A549 (cell line): ENCODE measurements at regions not wholly inside any gene's neighbourhood (a gene's known extent, or its start where the extent isn't known, plus 50 kb on each side); places are given as distances from the start of the nearest gene placed in this dataset.

Experiments
- CEBPB ChIP-seq, 2 experiments: fragments of >200 bp in 1 of 2; sonication (Bioruptor Twin) in 1 of 2; formaldehyde crosslinking in 1 of 2; IDR thresholded peaks; 2 replicates each; pipeline ENCODE4 v1.6.1; 2012 to 2016
- CTCF ChIP-seq: fragments of >200 bp; sonication (Bioruptor Twin); formaldehyde crosslinking; IDR thresholded peaks from 3 replicates; pipeline ENCODE4 v1.5.1; 2016
- EP300 ChIP-seq, 2 experiments: fragments of >200 bp; sonication (Bioruptor Twin); formaldehyde crosslinking; IDR thresholded peaks; 2 replicates in 1 of 2; 3 replicates in 1 of 2; pipeline ENCODE4 v1.6.1; 2016 to 2017
- GATA3 ChIP-seq: IDR thresholded peaks from 2 replicates; pipeline ENCODE4 v1.6.1; 2012; ENCODE audit warnings: borderline replicate concordance
- JUN ChIP-seq, 2 experiments: fragments of >200 bp; sonication (Bioruptor Twin); formaldehyde crosslinking; IDR thresholded peaks; 2 replicates in 1 of 2; 3 replicates in 1 of 2; pipeline ENCODE4 v1.6.1; 2016 to 2017
- MAX ChIP-seq: IDR thresholded peaks from 2 replicates; pipeline ENCODE4 v1.6.1; 2012
- MAZ ChIP-seq: fragments of 150-350 bp; IDR thresholded peaks from 2 replicates; pipeline ENCODE4 v1.6.1; 2014; ENCODE audit warnings: antibody characterized with exemption, low read depth, low read length, borderline replicate concordance
- MYC ChIP-seq: IDR thresholded peaks from 2 replicates; pipeline ENCODE4 v1.6.1; 2012; ENCODE audit warnings: mild to moderate bottlenecking, inconsistent platforms, low read length, improper control_type of control experiment, borderline replicate concordance
- NPAS2 ChIP-seq: fragments of 250-450 bp; sonication (Bioruptor Pico); IDR thresholded peaks from 2 replicates; pipeline ENCODE4 v1.8.0; 2022; ENCODE audit warnings: mild to moderate bottlenecking, moderate library complexity, borderline replicate concordance
- POLR2A ChIP-seq: IDR thresholded peaks from 2 replicates; pipeline ENCODE4 v1.6.1; 2012; ENCODE audit warnings: mild to moderate bottlenecking, low read length
- RAD21 ChIP-seq, 2 experiments: fragments of >200 bp in 1 of 2; sonication (Bioruptor Twin) in 1 of 2; formaldehyde crosslinking in 1 of 2; IDR thresholded peaks in 1 of 2; conservative IDR thresholded peaks in 1 of 2; 2 replicates in 1 of 2; 3 replicates in 1 of 2; pipeline ENCODE4 v1.6.1; 2012 to 2018; ENCODE audit warnings: inconsistent platforms in 1 of 2
- RFX5 ChIP-seq: fragments of 450-650 bp; IDR thresholded peaks from 2 replicates; pipeline ENCODE4 v1.7.1; 2014; ENCODE audit warnings: antibody characterized with exemption, mild to moderate bottlenecking, moderate library complexity
- SMC3 ChIP-seq: fragments of >200 bp; sonication (Bioruptor Twin); formaldehyde crosslinking; IDR thresholded peaks from 3 replicates; pipeline ENCODE4 v1.6.1; 2018; ENCODE audit warnings: inconsistent platforms

- TF ChIP-seq CTCF: no peak
- no peak for TF ChIP-seq POLR2A
- no peak for TF ChIP-seq EP300 (IDR thresholded peaks at IDR 0.05)
- no peak for TF ChIP-seq SMC3
- TF ChIP-seq MYC: no peak
- TF ChIP-seq RFX5: no peak
- TF ChIP-seq CEBPB (IDR thresholded peaks at IDR 0.05): no peak
- TF ChIP-seq JUN (IDR thresholded peaks at IDR 0.05): no peak
- TF ChIP-seq MAZ: no peak
- TF ChIP-seq RAD21 (conservative IDR thresholded peaks at IDR 0.05 in 1 of 2, IDR thresholded peaks at IDR 0.05 in 1 of 2): no peak
- no peak for TF ChIP-seq GATA3
- no peak for TF ChIP-seq NPAS2
- no peak for TF ChIP-seq MAX
These were observed 211.5 kb upstream of the GAS1 start for GRCh38 chr9:87158765-87159164.
